Smooth muscle cell (in vitro differentiated cells): ENCODE measurements at regions not wholly inside any gene's neighbourhood (a gene's known extent, or its start where the extent isn't known, plus 50 kb on each side); places are given as distances from the start of the nearest gene placed in this dataset.

Experiments used
- DNase-seq: peaks from one replicate; lab custom pipeline; 2025; ENCODE audit not compliant: unreplicated experiment; lab: John Stamatoyannopoulos, UW
- H2AFZ ChIP-seq: fragments of 200-600 bp; sonication (generic); 2 replicates; pipeline ENCODE4 v1.6.0; 2016; ENCODE audit warnings: antibody characterized with exemption, low read depth, mild to moderate bottlenecking
- H3F3A ChIP-seq: fragments of 200-600 bp; sonication (generic); 2 replicates; pipeline ENCODE4 v1.6.0; 2017; ENCODE audit warnings: antibody characterized with exemption, low read depth
- H3K27ac ChIP-seq: fragments of 200-600 bp; sonication (generic); 2 replicates; pipeline ENCODE4 v1.5.1; 2016; ENCODE audit warnings: low read depth, mild to moderate bottlenecking
- H3K27me3 ChIP-seq: fragments of 200-600 bp; sonication (generic); 2 replicates; pipeline ENCODE4 v1.6.1; 2016; ENCODE audit warnings: low read depth, mild to moderate bottlenecking
- H3K36me3 ChIP-seq: fragments of 200-600 bp; sonication (generic); 2 replicates; pipeline ENCODE4 v1.5.1; 2016; ENCODE audit warnings: low read depth
- H3K4me1 ChIP-seq: fragments of 200-600 bp; sonication (generic); 2 replicates; pipeline ENCODE4 v1.5.1; 2016; ENCODE audit warnings: low read depth
- H3K4me2 ChIP-seq: fragments of 200-600 bp; sonication (generic); 2 replicates; pipeline ENCODE4 v1.6.0; 2016; ENCODE audit warnings: mild to moderate bottlenecking
- H3K4me3 ChIP-seq: fragments of 200-600 bp; sonication (generic); 2 replicates; pipeline ENCODE4 v1.5.1; 2016; ENCODE audit warnings: mild to moderate bottlenecking
- H3K79me2 ChIP-seq: fragments of 200-600 bp; sonication (generic); 2 replicates; pipeline ENCODE4 v1.6.0; 2016; ENCODE audit warnings: low read depth, mild to moderate bottlenecking
- H3K9ac ChIP-seq: fragments of 200-600 bp; sonication (generic); 2 replicates; pipeline ENCODE4 v1.6.0; 2016; ENCODE audit warnings: low read depth
- H3K9me3 ChIP-seq: fragments of 200-600 bp; sonication (generic); replicated peaks from 2 replicates; pipeline ENCODE4 v1.5.1; 2016; ENCODE audit warnings: low read depth
- H4K20me1 ChIP-seq: fragments of 200-600 bp; sonication (generic); 2 replicates; pipeline ENCODE4 v1.6.0; 2016; ENCODE audit warnings: low read depth
- CTCF ChIP-seq: fragments of 200-600 bp; sonication (generic); IDR thresholded peaks from 2 replicates; pipeline ENCODE4 v1.5.1; 2017; ENCODE audit warnings: borderline replicate concordance, mild to moderate bottlenecking, antibody characterized with exemption; ENCODE audit not compliant: insufficient read depth, poor library complexity, severe bottlenecking
- WGBS: methylation state at CpG from one replicate; pipeline ENCODE4 v1.1.7; 2016; ENCODE audit warnings: low lambda C conversion rate; 5-methylcytosine and 5-hydroxymethylcytosine counted together

- Histone ChIP-seq H3K27me3 (no peaks in the 10 kb centered on the region), H3K9me3 (no peaks in the 10 kb centered on the region), H3F3A (no peaks in the 10 kb centered on the region), H3K4me2 (no peak overlapping the region), H3K4me1 (no peaks in the 10 kb centered on the region), H4K20me1 (no peaks in the 10 kb centered on the region), H2AFZ (no peak overlapping the region), H3K27ac (no peak overlapping the region), H3K9ac (no peak overlapping the region), H3K79me2 (no peaks in the 10 kb centered on the region), H3K4me3 (no peak overlapping the region), H3K36me3 (no peaks in the 10 kb centered on the region)
- WGBS, result 89% methylated on average over 2 of the region's 2 CpGs
- no peak for DNase-seq
- no peak for TF ChIP-seq CTCF
These were observed 112.6 kb downstream of the TMA16 start for GRCh38 chr4:163606896-163607691.

- DNase-seq, result no peak
- H3K9me3 ChIP-seq, result no peaks in the 10 kb centered on the region
- H3K27ac ChIP-seq, result no peak overlapping the region
- H3K9ac ChIP-seq, result no peak overlapping the region
- no peaks in the 10 kb centered on the region for H4K20me1 ChIP-seq
- no peaks in the 10 kb centered on the region for H3K27me3 ChIP-seq
- no peak overlapping the region for H3K4me2 ChIP-seq
- H2AFZ ChIP-seq, result no peak overlapping the region
- no peaks in the 10 kb centered on the region for H3K79me2 ChIP-seq
- WGBS, result 87% methylated on average over 2 of the region's 2 CpGs
- no peak overlapping the region for H3K4me3 ChIP-seq
- H3K36me3 ChIP-seq, result no peaks in the 10 kb centered on the region
- no peaks in the 10 kb centered on the region for H3K4me1 ChIP-seq
- no peak for TF ChIP-seq CTCF
- no peaks in the 10 kb centered on the region for H3F3A ChIP-seq
These were observed 114.5 kb downstream of the TMA16 start for GRCh38 chr4:163609019-163609418.

- H3K9ac ChIP-seq, result no peak overlapping the region
- 74% methylated on average over 4 of the region's 4 CpGs for WGBS
- no peaks in the 10 kb centered on the region for H3K4me1 ChIP-seq
- H2AFZ ChIP-seq, result no peak overlapping the region
- no peak for DNase-seq
- no peaks in the 10 kb centered on the region for H3K79me2 ChIP-seq
- no peak overlapping the region for H3K4me2 ChIP-seq
- H3K36me3 ChIP-seq, result no peaks in the 10 kb centered on the region
- H3K27me3 ChIP-seq, result no peaks in the 10 kb centered on the region
- TF ChIP-seq CTCF, result no peak
- no peaks in the 10 kb centered on the region for H4K20me1 ChIP-seq
- H3K4me3 ChIP-seq, result no peak overlapping the region
- H3K27ac ChIP-seq, result no peak overlapping the region
- no peaks in the 10 kb centered on the region for H3F3A ChIP-seq
- H3K9me3 ChIP-seq, result no peaks in the 10 kb centered on the region
These were observed 116.2 kb downstream of the TMA16 start for GRCh38 chr4:163610648-163611047.

- Histone ChIP-seq H3K27me3 (no peaks in the 10 kb centered on the region), H3K36me3 (no peaks in the 10 kb centered on the region), H3K4me3 (no peak overlapping the region), H3K79me2 (no peaks in the 10 kb centered on the region), H3K9me3 (no peaks in the 10 kb centered on the region), H3K4me2 (no peak overlapping the region), H4K20me1 (no peaks in the 10 kb centered on the region), H2AFZ (no peak overlapping the region), H3K4me1 (no peaks in the 10 kb centered on the region), H3K27ac (no peak overlapping the region), H3F3A (no peaks in the 10 kb centered on the region), H3K9ac (no peak overlapping the region)
- no peak for DNase-seq
- no peak for TF ChIP-seq CTCF
- WGBS, result 91% methylated on average over 3 of the region's 3 CpGs
These were observed 116.7 kb downstream of the TMA16 start for GRCh38 chr4:163611182-163611581.
